ENCODE measurements at regions not wholly inside any gene's neighbourhood (a gene's known extent, or its start where the extent isn't known, plus 50 kb on each side); places are given as distances from the start of the nearest gene placed in this dataset.

DNA sequence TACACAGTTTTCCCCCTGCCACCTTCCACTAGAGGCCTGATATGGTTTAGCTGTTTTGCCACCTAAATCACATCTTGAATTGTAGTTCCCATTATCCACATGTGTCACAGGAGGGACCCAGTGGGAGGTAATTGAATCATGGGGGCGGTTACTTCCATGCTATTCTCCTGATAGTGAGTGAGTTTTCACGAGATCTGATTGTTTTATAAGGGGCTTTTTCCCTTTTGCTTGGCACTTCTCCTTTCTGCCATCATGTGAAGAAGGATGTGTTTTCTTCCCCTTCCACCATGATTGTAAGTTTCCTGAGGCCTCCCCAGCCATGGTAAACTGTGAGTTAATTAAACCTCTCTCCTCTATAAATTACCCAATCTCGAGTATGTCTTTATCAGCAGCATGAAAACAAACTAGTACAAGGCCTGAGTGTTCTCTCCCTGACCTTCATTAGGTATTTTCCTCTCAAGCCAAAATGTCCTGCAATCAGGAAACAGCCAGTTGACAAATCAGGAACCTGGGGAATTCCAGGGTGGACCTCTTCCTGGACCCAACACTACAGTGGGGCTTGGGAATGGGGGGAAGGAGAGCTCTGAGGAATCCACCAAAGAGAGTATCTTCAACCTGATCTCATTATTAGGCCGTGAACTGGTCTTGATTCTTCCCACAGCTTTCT is 129.9 kb downstream of the TXNL1 start:
- no peak for TF ChIP-seq CTCF (IDR thresholded peaks at IDR 0.05)
- no peak for TF ChIP-seq POLR2A (IDR thresholded peaks at IDR 0.05)
